DOHH2 (cell line): ENCODE measurements at regions not wholly inside any gene's neighbourhood (a gene's known extent, or its start where the extent isn't known, plus 50 kb on each side); places are given as distances from the start of the nearest gene placed in this dataset.

Source experiments
- CTCF ChIP-seq: fragments of 200-600 bp; sonication (generic); IDR thresholded peaks from one replicate; pipeline ENCODE4 v1.5.1; 2014; ENCODE audit warnings: antibody characterized with exemption, mild to moderate bottlenecking, low read depth, low read length; ENCODE audit not compliant: poor library complexity, severe bottlenecking
- EZH2phosphoT487 ChIP-seq: fragments of 200-600 bp; sonication (generic); IDR thresholded peaks from 2 replicates; pipeline ENCODE4 v1.6.1; 2017; ENCODE audit warnings: borderline replicate concordance, mild to moderate bottlenecking, antibody characterized with exemption, low read length, moderate library complexity, mixed read lengths

GRCh38 chr10:78520737-78521430 is 487.2 kb downstream of the RPS24 start:
- TF ChIP-seq CTCF (no peak), EZH2phosphoT487 (no peak)
